NCI-H526 (cell line): ENCODE measurements at regions not wholly inside any gene's neighbourhood (a gene's known extent, or its start where the extent isn't known, plus 50 kb on each side); places are given as distances from the start of the nearest gene placed in this dataset.
"Not testable (repeated sequence)": the region's sequence is repeated elsewhere in the genome, so short reads cannot be mapped to it uniquely, and the experiment has no call there.

Source experiments
- DNase-seq, 2 experiments: peaks; one replicate each; lab custom pipeline; 2025; lab: John Stamatoyannopoulos, UW

DNA sequence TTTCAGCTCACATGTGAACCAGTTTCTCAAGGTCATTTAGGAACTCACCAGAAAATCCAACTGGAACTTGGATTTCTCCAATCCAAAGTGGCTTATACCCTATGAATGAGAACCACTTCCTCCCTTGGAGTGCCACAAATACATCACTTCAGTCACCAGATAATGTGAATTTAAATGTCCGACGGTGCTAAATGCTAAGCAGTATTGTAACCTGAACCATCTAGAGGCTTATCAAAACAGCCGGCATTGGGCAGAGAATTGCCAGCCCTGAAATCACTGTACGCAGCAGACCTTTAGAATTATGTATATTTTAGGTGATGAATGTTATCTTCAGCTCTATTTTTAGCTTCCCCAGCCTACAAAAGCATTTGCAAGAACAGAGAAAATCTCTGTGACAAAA is 76.8 kb upstream of the COX20 start:
- no peak for DNase-seq

DNA sequence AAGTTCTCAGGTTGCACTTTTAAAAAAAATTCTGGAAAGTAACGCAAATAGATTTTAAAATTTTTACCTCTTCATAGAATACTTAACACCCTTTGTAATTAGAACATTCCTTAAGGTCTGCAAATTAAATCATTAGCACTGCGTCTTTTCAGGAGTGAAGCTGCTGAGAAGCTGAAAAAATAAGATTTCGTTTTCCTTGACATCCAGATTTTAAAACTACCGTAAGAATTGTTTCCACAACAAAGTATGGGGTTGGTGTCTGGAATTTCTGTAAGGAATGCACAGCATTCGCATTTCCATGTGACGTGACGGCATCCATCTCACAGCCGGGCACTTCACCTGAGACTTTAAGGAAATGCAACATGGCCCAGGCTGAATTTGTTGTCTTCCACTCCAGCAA is 76.3 kb upstream of the COX20 start:
- DNase-seq: no peak

DNA sequence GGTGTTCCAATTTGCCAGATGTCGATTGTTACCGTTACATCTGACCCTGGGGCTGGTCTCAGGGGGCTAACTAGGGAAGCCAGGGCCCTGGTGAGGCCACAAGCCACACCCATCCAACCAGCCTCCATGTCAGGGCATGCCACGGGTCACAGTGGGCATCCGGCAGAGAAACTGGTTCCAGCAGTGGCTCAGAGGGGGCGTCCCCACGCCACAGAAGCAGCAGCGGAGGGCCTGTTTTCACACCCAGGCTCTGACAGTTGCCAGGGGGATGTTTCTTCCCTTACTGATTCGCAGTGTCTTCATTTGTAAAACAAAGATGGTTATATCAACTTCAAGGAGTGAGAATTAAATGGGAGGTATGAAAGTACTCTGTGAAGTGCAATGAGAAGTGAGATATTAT is 75.0 kb upstream of the COX20 start:
- no peak for DNase-seq

DNA sequence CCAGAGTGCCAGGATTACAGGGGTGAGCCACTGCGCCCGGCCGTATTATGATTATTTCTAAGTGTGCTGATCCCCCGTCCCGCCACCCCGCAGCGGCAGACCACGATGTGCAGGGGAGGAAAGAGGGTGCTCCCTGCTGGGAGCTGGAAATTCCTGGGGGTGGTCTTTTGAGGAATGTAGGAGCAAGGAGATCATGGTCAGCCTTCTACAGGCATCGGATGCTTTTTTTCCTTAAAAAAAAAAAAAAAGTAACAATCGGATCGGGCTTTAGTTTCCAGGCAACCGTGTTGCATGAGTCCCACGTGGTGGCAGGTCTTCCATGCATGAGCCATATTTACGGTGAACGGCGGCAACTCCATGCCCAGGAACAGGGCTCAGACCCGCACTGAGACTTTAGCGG is 74.2 kb upstream of the COX20 start:
- peak in 1 of 2 experiments; percentile 10 for DNase-seq

DNA sequence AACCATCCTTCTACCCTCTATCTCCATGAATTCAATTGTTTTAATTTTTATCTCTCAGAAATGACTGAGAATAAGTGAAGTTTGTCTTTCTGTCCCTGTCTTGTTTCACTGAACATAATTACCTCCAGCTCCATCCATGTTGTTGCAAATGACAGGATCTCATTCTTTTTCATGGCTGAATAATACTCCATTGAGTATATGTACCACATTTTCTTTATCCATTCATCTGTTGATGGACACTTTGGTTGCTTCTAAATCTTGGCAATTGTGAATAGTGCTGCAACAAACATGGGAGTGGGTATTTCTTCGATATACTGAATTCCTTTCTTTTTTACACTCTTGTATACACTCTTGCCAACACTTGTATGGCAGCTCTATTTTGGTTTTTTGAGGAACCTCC is 72.8 kb upstream of the COX20 start:
- DNase-seq: no peak

DNA sequence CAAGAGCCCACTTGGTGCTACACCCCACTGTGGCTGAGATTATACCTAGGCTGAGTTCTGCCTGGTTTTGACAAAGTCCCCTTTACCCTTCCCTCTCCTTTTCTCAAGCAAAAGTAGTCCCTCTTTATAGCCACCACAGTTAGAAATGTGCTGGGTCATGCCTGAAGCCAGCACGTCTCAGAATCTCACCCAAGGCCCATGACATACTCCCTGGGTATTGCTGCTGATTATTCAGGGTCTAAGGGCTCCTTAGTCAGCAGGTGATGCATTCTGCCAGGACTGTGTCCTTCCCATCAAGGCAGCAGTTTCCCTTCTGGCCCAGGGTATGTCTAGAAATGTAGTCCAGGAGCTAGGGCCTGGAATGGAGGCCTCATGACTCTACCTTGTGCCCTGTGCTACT is 67.3 kb upstream of the COX20 start:
- DNase-seq: no peak

DNA sequence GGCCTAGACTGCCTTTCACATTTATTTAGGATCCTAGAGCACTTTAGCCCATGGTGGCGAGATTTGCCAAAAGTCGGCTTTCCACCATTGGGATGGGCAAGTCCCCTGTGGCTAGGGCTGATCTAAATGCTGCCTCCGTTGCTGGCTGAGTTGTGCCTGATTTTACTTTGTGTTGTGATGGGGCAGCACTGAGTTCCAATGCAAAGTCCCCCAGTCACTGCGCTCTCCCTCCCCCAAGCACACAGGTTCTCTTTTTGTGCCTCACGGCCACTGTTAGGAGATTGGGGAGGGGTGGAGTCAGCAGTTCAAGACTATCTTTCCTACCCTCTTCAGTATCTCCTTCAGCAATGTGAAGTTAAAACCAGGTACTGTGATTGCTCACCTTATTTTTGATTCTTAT is 66.7 kb upstream of the COX20 start:
- no peak for DNase-seq

DNA sequence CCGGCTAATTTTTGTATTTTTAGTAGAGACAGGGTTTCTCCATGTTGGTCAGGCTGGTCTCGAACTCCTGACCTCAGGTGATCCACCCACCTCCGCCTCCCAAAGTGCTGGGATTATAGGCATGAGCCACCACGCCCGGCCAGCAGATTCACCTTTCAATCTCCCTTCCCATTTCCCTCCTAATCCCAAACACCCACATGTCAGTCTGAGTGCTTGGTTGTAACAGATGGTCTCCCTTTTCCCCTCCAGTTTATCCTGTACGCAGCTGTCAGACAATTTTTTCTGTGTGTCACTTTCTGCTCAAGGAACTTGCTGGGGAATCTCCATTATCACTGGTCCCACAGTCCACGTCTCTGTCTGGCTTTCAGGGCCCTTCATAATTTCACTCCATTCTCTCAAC is 64.9 kb upstream of the COX20 start:
- not testable (repeated sequence) for DNase-seq

DNA sequence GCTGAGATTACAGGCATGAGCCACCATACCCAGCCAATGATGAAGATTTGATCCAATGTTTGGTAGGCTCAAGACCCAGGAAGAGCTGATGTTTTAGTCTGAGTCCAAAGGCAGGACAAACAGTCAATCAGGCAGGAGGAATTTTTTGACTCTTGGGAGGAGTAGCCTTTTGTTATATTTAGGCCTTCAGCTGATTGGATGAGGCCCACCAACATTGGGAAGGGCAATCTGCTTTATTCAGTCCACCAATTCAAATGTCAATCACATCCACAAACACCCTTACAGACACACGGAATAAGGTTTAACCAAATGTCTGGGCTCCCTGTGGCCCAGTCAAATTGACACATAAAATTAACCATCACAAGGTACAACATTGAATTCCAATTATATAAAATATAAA is 61.9 kb upstream of the COX20 start:
- no peak for DNase-seq

DNA sequence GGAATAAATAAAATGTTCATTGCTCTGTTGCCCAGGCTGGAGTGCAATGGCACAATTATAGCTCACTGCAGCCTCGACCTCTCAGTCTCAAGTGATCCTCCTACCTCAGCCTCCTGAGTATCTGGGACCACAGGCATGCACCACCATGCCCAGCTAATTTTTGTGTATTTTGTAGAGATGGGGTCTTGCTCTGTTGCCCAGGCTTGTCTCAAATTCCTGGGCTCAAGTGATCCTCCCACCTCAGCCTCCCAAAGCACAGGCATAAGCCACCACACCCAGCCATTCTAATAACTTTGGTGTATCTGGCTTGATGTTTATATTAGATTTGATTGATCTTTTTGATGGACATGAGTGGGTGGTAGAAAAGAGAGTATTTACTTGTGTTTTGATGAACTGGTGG is 58.7 kb upstream of the COX20 start:
- DNase-seq: not testable (repeated sequence)

DNA sequence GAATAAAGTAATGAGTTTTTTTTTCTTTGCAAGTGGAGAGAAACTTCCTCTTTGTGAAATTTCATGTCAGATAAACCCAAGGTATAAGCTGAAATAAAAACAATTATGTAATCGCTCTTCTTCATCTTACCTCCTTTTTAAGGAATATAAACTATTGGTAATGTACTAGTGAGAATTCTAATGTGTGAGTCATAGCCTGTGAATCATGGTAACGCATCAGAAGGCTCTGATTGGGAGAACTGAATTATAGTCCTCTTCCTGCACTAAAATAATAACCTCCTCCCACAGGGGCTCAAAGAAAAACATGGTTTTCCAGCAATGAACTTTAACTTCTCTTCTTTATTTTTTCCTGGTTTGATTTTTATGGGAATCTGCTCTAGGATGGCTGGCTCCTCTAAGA is 57.1 kb upstream of the COX20 start:
- DNase-seq: no peak

DNA sequence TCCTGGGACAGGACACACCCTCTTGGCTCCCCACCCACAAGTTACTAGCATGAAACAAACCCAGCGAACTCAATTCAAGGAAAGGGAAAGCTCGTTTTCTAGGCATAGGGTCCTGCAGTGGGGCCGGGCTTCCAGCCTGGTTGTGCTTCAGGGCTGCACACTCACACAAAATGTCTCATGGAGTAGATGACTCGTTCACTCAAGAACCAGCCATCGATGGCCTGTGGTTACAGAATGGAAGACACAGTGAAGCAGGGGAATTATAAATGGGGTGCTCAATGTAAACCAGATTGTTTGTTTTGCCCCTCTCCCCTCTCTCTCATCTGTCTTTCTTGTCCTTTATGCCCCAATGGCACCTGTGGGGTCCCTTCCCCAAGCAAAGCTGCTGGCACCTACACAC is 56.0 kb upstream of the COX20 start:
- no peak for DNase-seq

DNA sequence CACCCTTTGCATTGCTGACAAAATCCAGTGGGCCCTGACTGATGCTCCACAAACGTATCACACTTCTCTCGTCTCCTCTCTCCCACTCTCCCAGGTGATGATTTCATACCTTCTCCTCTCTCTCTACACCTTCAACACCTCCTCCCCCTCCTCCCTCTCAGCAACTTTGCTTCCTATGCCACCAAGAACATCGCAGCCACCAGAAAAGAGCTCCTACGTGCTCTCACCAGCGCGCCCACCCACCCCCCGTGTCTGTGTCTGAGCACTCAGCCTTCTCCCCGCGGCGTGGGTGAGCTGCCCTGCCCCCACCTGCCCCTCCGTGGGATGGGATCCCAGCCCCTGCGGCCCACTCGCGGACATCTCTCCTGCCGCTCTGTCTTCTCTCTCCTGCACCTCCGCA is 55.1 kb upstream of the COX20 start:
- DNase-seq: no peak

DNA sequence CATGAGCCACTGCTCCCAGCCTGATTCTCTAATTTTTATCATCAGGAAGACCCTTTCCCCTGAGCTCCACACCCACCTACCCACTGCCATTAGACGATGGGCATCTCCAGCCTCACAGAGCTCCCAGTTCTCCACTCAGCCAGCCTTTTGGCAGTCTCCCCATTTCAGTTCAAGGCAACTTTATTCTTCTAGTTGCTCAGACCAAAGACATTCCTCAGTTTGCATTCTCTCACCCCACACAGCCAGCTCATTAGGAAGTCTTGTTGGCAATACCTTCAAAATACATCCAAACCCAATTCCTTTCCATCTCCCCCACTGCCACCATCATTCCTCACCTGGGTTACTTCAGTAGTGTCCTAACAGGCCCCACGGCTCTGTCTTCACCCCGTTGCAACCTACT is 53.4 kb upstream of the COX20 start:
- no peak for DNase-seq

DNA sequence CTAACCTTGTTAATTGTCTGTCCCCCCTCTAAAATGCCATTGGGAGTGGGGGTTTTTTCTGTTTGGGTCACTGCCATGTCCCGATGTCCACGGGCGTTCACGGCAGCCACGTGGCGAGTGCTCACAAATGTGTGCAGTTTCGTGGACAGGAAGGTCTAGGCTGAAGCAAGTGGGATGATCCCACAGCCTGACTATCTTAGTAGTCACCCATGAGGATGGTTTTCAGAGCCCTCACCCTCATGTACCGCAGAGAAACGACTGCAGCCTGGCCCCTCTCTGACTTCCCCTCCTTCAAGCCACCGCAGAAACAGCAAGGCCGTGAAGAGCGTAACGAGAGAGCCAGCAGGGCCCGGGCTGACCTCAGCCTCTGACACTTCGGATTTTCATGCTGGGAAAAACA is 52.3 kb upstream of the COX20 start:
- no peak for DNase-seq
